T-cell (primary cell): ENCODE measurements at regions not wholly inside any gene's neighbourhood (a gene's known extent, or its start where the extent isn't known, plus 50 kb on each side); places are given as distances from the start of the nearest gene placed in this dataset.

Source experiments
- ATAC-seq, 4 experiments: fragments of 200-7000 bp in 3 of 4; fragments of 150-1000 bp in 1 of 4; cut with Tn5 transposase; replicated peaks in 1 of 4; 1 replicate in 3 of 4; 2 replicates in 1 of 4; pipeline ENCODE4 v1.10.0; 2021; ENCODE audit warnings: moderate library complexity in 3 of 4, mild to moderate bottlenecking in 2 of 4, moderate number of reproducible peaks in 1 of 4
- CTCF ChIA-PET, 2 donors: fragments of 300-600 bp; sonication (Branson Sonifier 250); formaldehyde crosslinking; loops; one replicate each; lab custom pipeline; 2022; ENCODE audit warnings: antibody characterized with exemption in 2 of 2; lab: Charles Lee
- POLR2A ChIA-PET, 2 donors: fragments of 300-600 bp; sonication (Branson Sonifier 250); formaldehyde crosslinking; loops; one replicate each; lab custom pipeline; 2022; ENCODE audit warnings: antibody characterized with exemption in 2 of 2; lab: Charles Lee
- DNase-seq, 35 experiments: peaks; one replicate each; pipeline versions ENCODE4 v3.0.0 to v3.0.0-alpha.2; 2013 to 2023
- H3K27ac ChIP-seq: one replicate; pipeline ENCODE4 v1.5.1; 2013; ENCODE audit warnings: low read length
- H3K27me3 ChIP-seq, 2 experiments: replicated peaks in 1 of 2; 1 replicate in 1 of 2; 2 replicates in 1 of 2; pipeline versions ENCODE4 v1.6.1 to v1.7.0; 2013; ENCODE audit warnings: low read length in 1 of 2, mixed read lengths in 1 of 2; ENCODE audit not compliant: control insufficient read depth in 2 of 2, insufficient read depth in 2 of 2; ENCODE audit errors: extremely low read depth in 1 of 2
- H3K36me3 ChIP-seq, 2 donors: 1 replicate in 1 of 2; 2 replicates in 1 of 2; pipeline versions ENCODE4 v1.6.1 to v1.7.0; 2013; ENCODE audit warnings: low read length in 1 of 2; ENCODE audit not compliant: control insufficient read depth in 2 of 2, insufficient read depth in 1 of 2; ENCODE audit errors: extremely low read depth in 1 of 2
- H3K4me1 ChIP-seq, 2 experiments: 1 replicate in 1 of 2; 2 replicates in 1 of 2; pipeline versions ENCODE4 v1.6.1 to v1.7.0; 2013; ENCODE audit warnings: low read length in 2 of 2, mixed read lengths in 1 of 2; ENCODE audit not compliant: insufficient read depth in 2 of 2, control insufficient read depth in 1 of 2; ENCODE audit errors: extremely low read depth in 1 of 2
- H3K4me3 ChIP-seq, 2 donors: 1 replicate in 1 of 2; 2 replicates in 1 of 2; pipeline versions ENCODE4 v1.5.1 to v1.7.0; 2013; ENCODE audit warnings: mild to moderate bottlenecking in 2 of 2, low read length in 1 of 2, moderate library complexity in 1 of 2; ENCODE audit not compliant: control insufficient read depth in 1 of 2; ENCODE audit errors: extremely low read depth in 1 of 2
- H3K9me3 ChIP-seq: 2 replicates; pipeline ENCODE4 v1.7.0; 2013
- H3K27ac Mint-ChIP-seq, 2 donors: one replicate each; pipeline ENCODE4 v1.8.0; 2020 to 2021; ENCODE audit warnings: mild to moderate bottlenecking in 2 of 2, mixed read lengths in 2 of 2
- H3K27me3 Mint-ChIP-seq, 2 donors: one replicate each; pipeline ENCODE4 v1.8.0; 2021 to 2022; ENCODE audit warnings: mixed read lengths in 2 of 2
- H3K36me3 Mint-ChIP-seq: one replicate; pipeline ENCODE4 v1.8.0; 2021; ENCODE audit warnings: mixed read lengths
- H3K4me1 Mint-ChIP-seq, 3 donors: one replicate each; pipeline ENCODE4 v1.8.0; 2020 to 2022; ENCODE audit warnings: mixed read lengths in 3 of 3, mild to moderate bottlenecking in 1 of 3
- H3K4me3 Mint-ChIP-seq, 3 donors: one replicate each; pipeline ENCODE4 v1.8.0; 2020 to 2022; ENCODE audit warnings: mild to moderate bottlenecking in 3 of 3, mixed read lengths in 3 of 3, moderate library complexity in 3 of 3
- H3K9me3 Mint-ChIP-seq, 3 donors: one replicate each; pipeline ENCODE4 v1.8.0; 2020 to 2022; ENCODE audit warnings: mixed read lengths in 3 of 3
- whole genome bisulfite sequencing: methylation state at CpG from one replicate; pipeline ENCODE4 v1.1.5; 2013; ENCODE audit warnings: missing lambda C conversion rate; ENCODE audit not compliant: insufficient coverage; 5-methylcytosine and 5-hydroxymethylcytosine counted together

- H3K27me3 ChIP-seq: peaks cover 0 to 84% of the 10 kb centered on the region in 2 experiments
- no peaks in the 10 kb centered on the region for H3K36me3 ChIP-seq
- Mint-ChIP-seq H3K9me3 (no peaks in the 10 kb centered on the region), H3K4me3 (no peak overlapping the region), H3K4me1 (peaks cover 0 to 8% (median 0%) of the 10 kb centered on the region in 3 donors), H3K36me3 (no peaks in the 10 kb centered on the region), H3K27ac (no peak overlapping the region), H3K27me3 (peaks cover 49 to 70% of the 10 kb centered on the region in 2 donors)
- 28% methylated on average over 9 of the region's 11 CpGs for WGBS
- ATAC-seq (no peak), DNase-seq (no peak)
- no peak overlapping the region for H3K4me3 ChIP-seq
- ChIA-PET POLR2A (no interaction called here), CTCF (no interaction called here)
- peaks cover 0 to 7% of the 10 kb centered on the region in 2 experiments for H3K4me1 ChIP-seq
- H3K9me3 ChIP-seq: no peaks in the 10 kb centered on the region
- H3K27ac ChIP-seq: no peak overlapping the region
Observed at GRCh38 chr14:100670017-100670752, 56.5 kb upstream of the DLK1 start.

GRCh38 chr14:100670753-100671049 lies 56.0 kb upstream of the DLK1 start:
- Histone ChIP-seq H3K4me3 (no peak overlapping the region), H3K9me3 (no peaks in the 10 kb centered on the region), H3K4me1 (peaks cover 0 to 7% of the 10 kb centered on the region in 2 experiments), H3K27me3 (peaks cover 0 to 84% of the 10 kb centered on the region in 2 experiments), H3K27ac (no peak overlapping the region), H3K36me3 (no peaks in the 10 kb centered on the region)
- H3K36me3 Mint-ChIP-seq: no peaks in the 10 kb centered on the region
- DNase-seq: no peak
- H3K4me3 Mint-ChIP-seq: no peak overlapping the region
- H3K27ac Mint-ChIP-seq: no peak overlapping the region
- ChIA-PET CTCF (no interaction called here), POLR2A (no interaction called here)
- no peaks in the 10 kb centered on the region for H3K9me3 Mint-ChIP-seq
- peaks cover 0 to 8% (median 0%) of the 10 kb centered on the region in 3 donors for H3K4me1 Mint-ChIP-seq
- peaks cover 49 to 71% of the 10 kb centered on the region in 2 donors for H3K27me3 Mint-ChIP-seq
- no CpG with 5 or more reads among the region's 7 CpGs for WGBS
- ATAC-seq: no peak

GRCh38 chr14:100671386-100671901 lies 55.2 kb upstream of the DLK1 start:
- 67% methylated on average over 2 of the region's 6 CpGs for WGBS
- ATAC-seq (no peak), DNase-seq (no peak)
- H3K27me3 ChIP-seq: peaks cover 0 to 83% of the 10 kb centered on the region in 2 experiments
- no peak overlapping the region for H3K27ac ChIP-seq
- Mint-ChIP-seq H3K27me3 (peaks cover 48 to 71% of the 10 kb centered on the region in 2 donors), H3K9me3 (no peaks in the 10 kb centered on the region), H3K4me3 (no peak overlapping the region), H3K36me3 (no peaks in the 10 kb centered on the region), H3K4me1 (peaks cover 0 to 8% (median 0%) of the 10 kb centered on the region in 3 donors), H3K27ac (no peak overlapping the region)
- peaks cover 0 to 7% of the 10 kb centered on the region in 2 experiments for H3K4me1 ChIP-seq
- H3K4me3 ChIP-seq: no peak overlapping the region
- ChIA-PET POLR2A (no interaction called here), CTCF (no interaction called here)
- H3K9me3 ChIP-seq: no peaks in the 10 kb centered on the region
- H3K36me3 ChIP-seq: no peaks in the 10 kb centered on the region

GRCh38 chr14:100671906-100672305 lies 54.8 kb upstream of the DLK1 start:
- WGBS: 79% methylated on average over 4 of the region's 5 CpGs
- no peak overlapping the region for H3K27ac ChIP-seq
- DNase-seq (no peak), ATAC-seq (no peak)
- no peaks in the 10 kb centered on the region for H3K36me3 ChIP-seq
- Mint-ChIP-seq H3K4me3 (no peak overlapping the region), H3K9me3 (no peaks in the 10 kb centered on the region), H3K27ac (no peak overlapping the region), H3K27me3 (peaks cover 45 to 72% of the 10 kb centered on the region in 2 donors), H3K36me3 (no peaks in the 10 kb centered on the region), H3K4me1 (peaks cover 0 to 8% (median 0%) of the 10 kb centered on the region in 3 donors)
- H3K4me3 ChIP-seq: no peak overlapping the region
- ChIA-PET POLR2A (no interaction called here), CTCF (no interaction called here)
- H3K27me3 ChIP-seq: peaks cover 0 to 83% of the 10 kb centered on the region in 2 experiments
- no peaks in the 10 kb centered on the region for H3K9me3 ChIP-seq
- H3K4me1 ChIP-seq: peaks cover 0 to 7% of the 10 kb centered on the region in 2 experiments

DNA sequence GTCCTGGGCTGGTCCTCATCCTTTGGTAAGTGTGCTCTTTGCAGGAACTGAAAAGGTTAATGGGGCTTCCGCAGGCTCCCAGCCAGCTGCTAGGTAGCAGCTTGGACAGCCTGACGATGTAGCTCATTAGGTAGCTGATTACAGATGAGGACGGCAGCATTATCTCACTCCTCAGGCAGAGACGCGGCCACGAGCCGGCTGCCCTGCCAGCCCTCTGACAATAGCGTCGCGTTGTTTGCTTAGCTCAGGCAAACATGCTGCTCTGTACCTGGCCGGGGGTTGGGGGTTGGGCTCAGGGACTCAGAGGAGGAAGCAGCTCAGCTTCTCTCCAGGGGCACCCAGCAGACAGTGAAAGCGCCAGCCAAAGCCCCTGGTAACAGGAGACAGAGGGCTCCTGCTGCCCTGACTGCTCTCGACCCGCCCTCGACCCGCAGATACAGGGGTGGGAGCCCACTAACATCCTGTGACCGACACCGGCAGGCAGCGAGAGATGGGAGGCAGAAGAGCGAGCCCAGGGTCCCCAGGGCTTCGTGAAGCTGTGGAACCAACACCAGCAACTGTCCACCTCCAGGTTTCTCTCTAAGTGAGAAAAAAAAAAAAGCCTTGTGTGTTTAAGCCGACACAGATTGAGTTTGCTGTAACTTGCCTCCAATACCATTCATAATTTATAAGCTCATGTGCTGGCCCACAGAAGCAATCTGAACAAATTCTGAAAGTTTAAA lies 53.4 kb upstream of the DLK1 start:
- ChIA-PET POLR2A (no interaction called here), CTCF (interaction anchor here in 1 of 2 donors (0.6 to 0.7 kb wide), 2 partner anchors 56 to 419 kb away, joined by 3 read pairs; no protein-coding TSS in a partner anchor)
- Histone ChIP-seq H3K4me3 (no peak overlapping the region), H3K36me3 (no peaks in the 10 kb centered on the region), H3K4me1 (peaks cover 0 to 7% of the 10 kb centered on the region in 2 experiments), H3K9me3 (no peaks in the 10 kb centered on the region), H3K27ac (no peak overlapping the region), H3K27me3 (peaks cover 0 to 74% of the 10 kb centered on the region in 2 experiments)
- Mint-ChIP-seq H3K4me1 (peaks cover 0 to 8% (median 0%) of the 10 kb centered on the region in 3 donors), H3K36me3 (no peaks in the 10 kb centered on the region), H3K9me3 (no peaks in the 10 kb centered on the region), H3K27me3 (peaks cover 40 to 61% of the 10 kb centered on the region in 2 donors), H3K27ac (no peak overlapping the region), H3K4me3 (no peak overlapping the region)
- ATAC-seq (peak in 1 of 4 experiments; percentile 24), DNase-seq (no peak)
- 11% methylated on average over 19 of the region's 22 CpGs for WGBS

DNA sequence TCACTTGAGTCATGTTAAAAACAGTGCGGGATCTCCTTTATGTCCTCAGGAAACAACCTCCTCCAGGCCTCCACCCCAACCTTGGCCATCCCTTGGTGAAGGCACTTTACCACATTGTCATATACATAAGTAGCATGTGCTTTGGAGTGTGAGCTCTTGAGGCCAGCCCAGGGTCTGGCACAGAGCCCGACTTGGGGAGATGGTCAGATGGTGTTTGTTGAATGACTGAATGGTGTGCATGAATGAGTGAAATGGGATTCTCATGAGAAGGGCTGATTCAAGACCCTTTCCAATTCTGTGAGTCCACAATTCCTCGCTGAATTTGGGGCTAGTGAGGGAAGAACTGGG lies 52.9 kb upstream of the DLK1 start:
- CTCF ChIA-PET: interaction anchor here in 1 of 2 donors (0.7 kb wide), 1 partner anchor 420 kb away, joined by 3 read pairs; no protein-coding TSS in a partner anchor
- ATAC-seq: no peak
- H3K27ac Mint-ChIP-seq: no peak overlapping the region

More for the DNA sequence above, 52.9 kb upstream of the DLK1 start:
- H3K4me1 ChIP-seq: peaks cover 0 to 7% of the 10 kb centered on the region in 2 experiments
- no peak for DNase-seq
- Mint-ChIP-seq H3K36me3 (no peaks in the 10 kb centered on the region), H3K4me1 (peaks cover 0 to 8% (median 0%) of the 10 kb centered on the region in 3 donors), H3K4me3 (no peak overlapping the region), H3K27me3 (peaks cover 40 to 57% of the 10 kb centered on the region in 2 donors), H3K9me3 (no peaks in the 10 kb centered on the region)
- no peak overlapping the region for H3K4me3 ChIP-seq
- peaks cover 0 to 74% of the 10 kb centered on the region in 2 experiments for H3K27me3 ChIP-seq
- no peak overlapping the region for H3K27ac ChIP-seq
- no peaks in the 10 kb centered on the region for H3K9me3 ChIP-seq
- POLR2A ChIA-PET: no interaction called here
- 86% methylated on average over 2 of the region's 3 CpGs for WGBS
- H3K36me3 ChIP-seq: no peaks in the 10 kb centered on the region
